Spinal cord (tissue), 9 donors: ENCODE measurements at regions not wholly inside any gene's neighbourhood (a gene's known extent, or its start where the extent isn't known, plus 50 kb on each side); places are given as distances from the start of the nearest gene placed in this dataset.
A peak's percentile ranks its signal among the peaks of the same experiment; 100 is the strongest.

Experiments used
- DNase-seq, 6 donors: peaks; one replicate each; pipeline versions ENCODE4 v3.0.0 to v3.0.0-alpha.2; 2013 to 2015; ENCODE audit warnings: low spot score in 6 of 6, low read depth in 4 of 6
- H3K27ac ChIP-seq: one replicate; pipeline ENCODE4 v1.5.1; 2013; ENCODE audit warnings: low read depth, low read length, control low read depth
- H3K27me3 ChIP-seq: one replicate; pipeline ENCODE4 v1.6.1; 2013; ENCODE audit warnings: low read length; ENCODE audit not compliant: control insufficient read depth, insufficient read depth
- H3K36me3 ChIP-seq: one replicate; pipeline ENCODE4 v1.6.1; 2013; ENCODE audit warnings: low read length; ENCODE audit not compliant: control insufficient read depth, insufficient read depth
- H3K4me1 ChIP-seq: one replicate; pipeline ENCODE4 v1.6.1; 2013; ENCODE audit warnings: low read length; ENCODE audit not compliant: control insufficient read depth, insufficient read depth
- H3K4me3 ChIP-seq: one replicate; pipeline ENCODE4 v1.5.1; 2013; ENCODE audit warnings: low read depth, low read length, control low read depth
- H3K9me3 ChIP-seq: one replicate; pipeline ENCODE4 v1.6.1; 2013; ENCODE audit warnings: low read length; ENCODE audit not compliant: control insufficient read depth, insufficient read depth
- WGBS: methylation state at CpG from one replicate; pipeline ENCODE4 v1.1.5; 2013; ENCODE audit warnings: missing lambda C conversion rate; ENCODE audit not compliant: insufficient coverage; 5-methylcytosine and 5-hydroxymethylcytosine counted together
- donor health status: healthy.

DNA sequence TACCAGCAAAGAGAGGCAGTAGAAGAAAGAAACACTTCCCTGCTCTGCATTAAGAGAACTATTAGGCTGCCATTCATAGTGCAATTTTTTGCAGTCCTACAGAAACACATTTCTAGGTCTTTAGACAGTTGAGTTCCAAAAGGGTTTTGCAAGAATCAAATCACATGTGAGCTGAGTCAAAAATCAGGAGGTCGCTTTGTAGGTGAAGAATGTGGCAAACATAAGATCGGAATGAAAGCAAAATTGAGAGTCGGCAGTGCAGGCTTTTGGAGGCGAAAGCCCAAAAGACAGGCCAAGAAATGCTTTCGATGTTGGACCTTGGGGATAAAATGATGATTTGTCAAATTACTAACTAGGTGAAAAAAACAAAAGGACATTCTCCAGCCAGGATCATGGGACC, 213.5 kb upstream of the NRIP1 start:
- no peaks in the 10 kb centered on the region for H3K4me1 ChIP-seq
- no peaks in the 10 kb centered on the region for H3K36me3 ChIP-seq
- H3K27me3 ChIP-seq, result no peaks in the 10 kb centered on the region
- H3K27ac ChIP-seq, result no peak overlapping the region
- WGBS, result 91% methylated on average over 5 of the region's 5 CpGs
- no peaks in the 10 kb centered on the region for H3K9me3 ChIP-seq
- no peak overlapping the region for H3K4me3 ChIP-seq
- DNase-seq, result no peak

DNA sequence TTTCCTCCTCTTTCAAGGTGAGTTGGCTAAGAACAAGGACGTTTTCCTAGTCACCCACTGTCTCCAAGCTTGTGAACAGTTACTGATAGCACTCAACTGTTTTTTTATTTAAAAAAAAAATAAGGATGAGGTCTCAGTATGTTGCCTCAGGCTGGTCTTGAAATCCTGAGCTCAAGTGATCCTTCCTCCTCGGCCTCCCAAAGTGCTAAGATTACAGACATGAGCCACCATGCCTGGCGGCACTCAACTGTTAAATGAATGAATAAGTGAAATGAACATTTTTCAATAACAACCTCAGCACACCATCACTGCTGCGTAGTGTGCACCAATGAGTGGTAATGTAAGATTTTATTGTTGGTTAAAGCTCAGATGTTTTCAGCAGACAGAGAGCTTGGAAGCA, 214.1 kb upstream of the NRIP1 start:
- no peaks in the 10 kb centered on the region for H3K9me3 ChIP-seq
- no peaks in the 10 kb centered on the region for H3K36me3 ChIP-seq
- no peak for DNase-seq
- H3K27ac ChIP-seq, result no peak overlapping the region
- no peaks in the 10 kb centered on the region for H3K4me1 ChIP-seq
- no CpG with 5 or more reads among the region's 4 CpGs for WGBS
- H3K27me3 ChIP-seq, result no peaks in the 10 kb centered on the region
- no peak overlapping the region for H3K4me3 ChIP-seq

DNA sequence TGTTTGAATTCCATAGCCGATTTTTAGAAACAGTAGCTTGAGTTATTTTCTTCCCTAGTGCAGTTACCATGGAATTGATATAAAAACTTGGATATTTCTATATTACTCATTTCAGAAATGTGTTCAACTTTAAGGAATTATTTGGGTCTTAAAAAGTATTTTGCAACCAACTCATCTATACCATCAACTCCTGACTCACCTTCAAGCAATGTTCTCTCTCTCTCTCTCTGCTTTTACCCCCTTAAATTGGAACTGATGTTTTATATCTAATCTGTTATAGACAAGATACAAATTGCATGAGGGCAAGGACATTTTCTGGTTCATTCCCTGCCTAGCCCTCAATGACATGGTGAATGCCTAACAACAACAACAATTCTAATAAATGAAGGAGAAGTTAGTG, 214.7 kb upstream of the NRIP1 start:
- no peaks in the 10 kb centered on the region for H3K9me3 ChIP-seq
- no peak overlapping the region for H3K27ac ChIP-seq
- no peak overlapping the region for H3K4me3 ChIP-seq
- H3K27me3 ChIP-seq, result no peaks in the 10 kb centered on the region
- no peaks in the 10 kb centered on the region for H3K36me3 ChIP-seq
- WGBS, result no CpG with 5 or more reads among the region's 1 CpG
- DNase-seq, result no peak
- no peaks in the 10 kb centered on the region for H3K4me1 ChIP-seq

DNA sequence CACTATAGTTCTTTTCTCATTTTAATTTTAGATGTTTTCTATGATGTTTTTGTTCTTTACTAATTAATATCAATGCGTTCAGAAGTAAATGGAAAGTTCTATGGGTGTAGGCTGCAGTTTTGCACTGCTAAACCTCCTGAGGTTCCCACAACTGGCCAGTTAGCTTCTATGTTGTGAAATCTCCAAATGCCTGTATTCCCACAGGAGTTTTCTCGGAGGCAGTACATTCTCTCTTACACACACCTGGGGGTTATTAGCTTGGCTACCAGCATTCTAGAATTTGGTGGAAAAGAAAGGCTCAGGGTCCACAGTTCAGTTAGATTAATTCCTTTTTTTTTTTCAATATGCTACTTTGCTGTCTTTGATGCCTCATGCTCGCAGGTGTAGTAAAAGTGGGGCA, 216.9 kb upstream of the NRIP1 start:
- Histone ChIP-seq H3K27ac (no peak overlapping the region), H3K9me3 (no peaks in the 10 kb centered on the region), H3K36me3 (no peaks in the 10 kb centered on the region), H3K27me3 (no peaks in the 10 kb centered on the region), H3K4me3 (no peak overlapping the region), H3K4me1 (no peaks in the 10 kb centered on the region)
- no CpG with 5 or more reads among the region's 3 CpGs for WGBS
- no peak for DNase-seq

DNA sequence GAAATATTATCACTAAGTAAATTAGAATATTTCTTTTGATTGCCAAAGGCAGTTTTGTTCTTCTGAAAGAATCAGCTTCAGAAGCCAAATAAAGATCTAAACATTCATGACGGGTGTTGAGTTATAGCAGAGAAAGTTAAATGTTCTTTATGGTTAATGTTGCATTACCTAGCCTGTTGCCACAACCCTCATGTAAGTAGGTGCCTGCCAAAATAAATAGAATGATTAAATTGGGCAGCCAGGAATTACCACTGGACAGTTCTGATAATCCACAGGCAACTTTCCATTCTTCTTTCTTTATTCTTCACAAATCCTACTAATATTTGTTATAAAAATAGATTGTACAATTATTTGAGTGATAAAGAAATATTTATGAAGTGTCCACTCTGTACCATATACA, 217.9 kb upstream of the NRIP1 start:
- Histone ChIP-seq H3K27ac (no peak overlapping the region), H3K4me3 (no peak overlapping the region), H3K27me3 (no peaks in the 10 kb centered on the region), H3K4me1 (no peaks in the 10 kb centered on the region), H3K9me3 (no peaks in the 10 kb centered on the region), H3K36me3 (no peaks in the 10 kb centered on the region)
- no CpG with 5 or more reads among the region's 1 CpG for WGBS
- DNase-seq, result no peak

DNA sequence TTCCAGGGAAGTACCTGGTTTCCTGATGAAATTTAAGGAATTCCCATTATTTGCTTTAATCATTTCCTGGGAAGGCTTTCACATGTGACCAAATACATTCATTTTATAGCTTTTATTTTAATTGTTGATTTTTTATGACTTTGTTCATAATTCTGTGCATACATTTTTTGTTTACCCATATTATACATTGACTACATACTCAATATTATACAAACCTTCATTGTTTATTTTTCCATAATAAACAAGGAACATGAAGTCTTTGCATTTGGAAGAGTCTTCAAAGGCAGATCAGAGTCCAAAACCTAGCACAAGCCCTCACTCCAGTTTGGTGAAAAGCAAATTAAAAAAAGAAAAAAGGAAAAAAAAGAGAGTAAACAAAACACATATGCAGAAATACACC, 218.3 kb upstream of the NRIP1 start:
- Histone ChIP-seq H3K4me3 (no peak overlapping the region), H3K4me1 (no peaks in the 10 kb centered on the region), H3K27me3 (no peaks in the 10 kb centered on the region), H3K9me3 (no peaks in the 10 kb centered on the region), H3K36me3 (no peaks in the 10 kb centered on the region), H3K27ac (no peak overlapping the region)
- DNase-seq, result no peak

DNA sequence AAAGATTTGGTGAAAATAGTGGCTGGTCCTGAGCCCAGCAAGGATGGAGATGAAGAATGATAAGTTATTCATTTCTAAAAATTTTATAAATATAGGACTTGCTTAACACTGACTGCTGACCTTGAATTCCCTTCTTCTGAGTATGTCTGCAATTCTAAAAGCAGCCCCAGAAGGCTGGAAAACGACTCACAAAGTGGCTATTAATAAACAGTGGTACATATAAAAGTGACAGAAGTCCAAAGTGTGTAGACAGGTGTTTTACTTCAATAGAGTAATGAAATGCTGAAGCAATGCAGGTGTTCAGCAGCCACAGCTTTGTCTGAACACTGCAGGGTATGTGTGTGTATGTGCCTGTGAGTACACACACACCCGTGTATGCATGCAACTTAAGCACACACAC, 219.0 kb upstream of the NRIP1 start:
- no CpG with 5 or more reads among the region's 2 CpGs for WGBS
- Histone ChIP-seq H3K36me3 (no peaks in the 10 kb centered on the region), H3K4me3 (no peak overlapping the region)

DNA sequence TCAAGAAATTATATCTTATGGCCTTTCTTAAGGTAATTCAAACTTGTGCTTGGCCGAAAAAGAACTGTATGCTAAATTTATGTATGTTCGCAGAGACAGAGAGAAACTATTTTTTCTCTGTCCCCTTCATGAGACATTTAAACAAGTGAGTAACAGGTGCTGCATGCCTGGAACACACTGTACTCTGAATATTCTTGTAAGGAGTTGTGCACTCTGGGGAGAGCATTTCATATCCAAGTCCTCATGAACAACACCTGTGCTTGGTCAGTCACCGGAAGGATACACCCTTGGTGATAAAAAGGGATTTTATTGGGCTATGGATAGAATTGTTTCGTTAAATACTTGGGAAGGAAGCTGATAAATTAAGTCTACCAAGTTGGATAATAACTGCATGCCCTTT, 220.8 kb upstream of the NRIP1 start:
- H3K27ac ChIP-seq, result no peak overlapping the region
- no peak overlapping the region for H3K4me3 ChIP-seq
- H3K27me3 ChIP-seq, result no peaks in the 10 kb centered on the region
- H3K36me3 ChIP-seq, result no peaks in the 10 kb centered on the region
- peaks cover 4% of the 10 kb centered on the region for H3K4me1 ChIP-seq
- no peak for DNase-seq
- H3K9me3 ChIP-seq, result no peaks in the 10 kb centered on the region
- WGBS, result 100% methylated on average over 1 of the region's 4 CpGs

More for the DNA sequence above, 219.0 kb upstream of the NRIP1 start:
- Histone ChIP-seq H3K27me3 (no peaks in the 10 kb centered on the region), H3K27ac (no peak overlapping the region), H3K9me3 (no peaks in the 10 kb centered on the region), H3K4me1 (no peaks in the 10 kb centered on the region)
- no peak for DNase-seq

DNA sequence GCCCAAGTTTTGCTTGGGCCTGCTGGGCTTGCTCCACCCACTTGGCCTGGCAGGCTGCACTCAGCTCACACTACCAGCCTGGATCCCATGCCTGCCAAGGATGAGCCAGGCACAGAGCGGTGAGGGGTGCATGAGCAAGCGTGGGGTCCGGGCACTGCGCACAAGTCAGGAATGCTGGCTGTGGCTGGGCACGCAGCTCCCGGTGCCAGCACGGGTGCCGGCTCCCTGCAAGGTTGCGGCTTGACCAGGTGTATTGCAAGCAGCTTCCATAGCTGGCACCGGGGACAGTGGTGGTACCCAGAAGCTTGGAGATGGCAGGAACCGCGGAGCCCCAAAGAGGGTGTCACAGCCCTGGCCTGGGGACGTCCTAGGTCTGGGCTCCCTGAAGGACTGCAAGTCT, 224.4 kb upstream of the NRIP1 start:
- no peak for DNase-seq
- no peak overlapping the region for H3K4me3 ChIP-seq
- WGBS, result 99% methylated on average over 12 of the region's 13 CpGs

DNA sequence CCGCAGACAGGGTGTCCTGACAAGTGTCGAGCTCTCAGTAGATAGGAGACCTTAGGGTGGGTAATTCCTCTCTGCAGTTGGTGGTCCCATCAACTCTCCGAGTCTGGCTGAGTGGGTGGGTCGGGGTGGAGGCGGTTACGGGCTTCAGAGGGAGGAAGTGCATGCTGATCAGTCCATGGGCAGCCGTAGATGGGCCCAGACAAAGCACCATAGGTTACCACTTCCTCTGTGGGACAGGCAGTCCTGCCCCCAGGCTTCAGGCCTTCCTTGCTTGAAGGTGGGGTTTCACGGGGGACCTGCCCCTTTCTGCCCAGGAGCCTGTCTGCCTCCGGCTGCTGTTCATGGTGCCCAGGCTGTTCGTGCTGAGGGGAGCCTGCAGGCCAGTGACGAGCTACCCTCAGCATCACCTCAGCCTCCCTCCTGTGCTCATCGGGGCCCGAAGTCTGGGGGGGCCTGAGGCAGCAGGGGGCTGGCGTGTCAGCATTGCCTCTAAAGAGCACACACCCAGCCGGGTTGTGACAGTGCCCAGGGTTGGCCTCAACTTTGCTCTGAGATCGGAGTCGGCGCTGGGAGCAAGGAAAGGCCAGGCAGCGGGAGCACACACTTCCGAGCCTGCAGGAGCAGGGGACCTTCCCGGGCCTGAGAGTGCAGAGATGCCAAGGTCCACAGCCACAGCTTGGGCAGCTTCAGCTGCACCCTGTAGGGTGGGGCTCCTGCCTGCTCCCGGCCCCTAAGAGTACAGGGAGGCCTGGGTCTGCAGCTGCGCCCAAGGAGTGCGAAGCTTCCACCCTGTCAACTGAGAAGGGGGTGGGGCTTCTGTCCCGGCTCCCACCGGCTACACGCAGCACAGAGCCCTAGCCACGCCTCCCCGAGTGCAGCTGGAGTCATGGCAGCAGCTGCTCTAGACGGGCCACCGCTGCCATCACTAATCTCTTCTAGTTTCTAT, 225.4 kb upstream of the NRIP1 start:
- peaks cover 4% of the 10 kb centered on the region for H3K4me1 ChIP-seq
- no peak overlapping the region for H3K4me3 ChIP-seq
- H3K27me3 ChIP-seq, result no peaks in the 10 kb centered on the region
- WGBS, result 74% methylated on average over 31 of the region's 31 CpGs
- H3K9me3 ChIP-seq, result no peaks in the 10 kb centered on the region
- no peak overlapping the region for H3K27ac ChIP-seq
- DNase-seq, result peak in 2 of 6 donors; percentile 24 to 48
- H3K36me3 ChIP-seq, result no peaks in the 10 kb centered on the region

More for the DNA sequence above, 224.4 kb upstream of the NRIP1 start:
- no peaks in the 10 kb centered on the region for H3K9me3 ChIP-seq
- H3K27me3 ChIP-seq, result no peaks in the 10 kb centered on the region
- no peaks in the 10 kb centered on the region for H3K36me3 ChIP-seq
- no peak overlapping the region for H3K27ac ChIP-seq
- H3K4me1 ChIP-seq, result peaks cover 4% of the 10 kb centered on the region
